NCI-H187 treated with DMSO at 0.1 percent for 48 hours (cell line): ENCODE measurements at regions not wholly inside any gene's neighbourhood (a gene's known extent, or its start where the extent isn't known, plus 50 kb on each side); places are given as distances from the start of the nearest gene placed in this dataset.
"Not testable (repeated sequence)": the region's sequence is repeated elsewhere in the genome, so short reads cannot be mapped to it uniquely, and the experiment has no call there.

ENCODE experiments used
- DNase-seq: peaks from one replicate; lab custom pipeline; 2025; lab: John Stamatoyannopoulos, UW

- DNase-seq, result no peak
Observed at GRCh38 chr5:101206534-101206933, 303.5 kb upstream of the ST8SIA4 start.

GRCh38 chr5:101205065-101205464 is 302.0 kb upstream of the ST8SIA4 start:
- DNase-seq, result not testable (repeated sequence)

GRCh38 chr5:101180365-101180764 is 277.3 kb upstream of the ST8SIA4 start:
- not testable (repeated sequence) for DNase-seq

- no peak for DNase-seq
Observed at GRCh38 chr5:101176605-101177004, 273.5 kb upstream of the ST8SIA4 start.

GRCh38 chr5:101174981-101175380 is 271.9 kb upstream of the ST8SIA4 start:
- DNase-seq, result no peak

GRCh38 chr5:101163088-101163487 is 260.0 kb upstream of the ST8SIA4 start:
- DNase-seq, result no peak

GRCh38 chr5:101160002-101160401 is 256.9 kb upstream of the ST8SIA4 start:
- DNase-seq, result no peak

- no peak for DNase-seq
Observed at GRCh38 chr5:101159006-101159405, 255.9 kb upstream of the ST8SIA4 start.

GRCh38 chr5:101153526-101153925 is 250.4 kb upstream of the ST8SIA4 start:
- DNase-seq, result no peak

GRCh38 chr5:101143526-101143925 is 240.4 kb upstream of the ST8SIA4 start:
- no peak for DNase-seq

GRCh38 chr5:101142102-101142501 is 239.0 kb upstream of the ST8SIA4 start:
- no peak for DNase-seq

- no peak for DNase-seq
Observed at GRCh38 chr5:101136454-101136853, 233.4 kb upstream of the ST8SIA4 start.

- no peak for DNase-seq
Observed at GRCh38 chr5:101123363-101123762, 220.3 kb upstream of the ST8SIA4 start.

- no peak for DNase-seq
Observed at GRCh38 chr5:101112645-101113044, 209.6 kb upstream of the ST8SIA4 start.

- no peak for DNase-seq
Observed at GRCh38 chr5:101103874-101104273, 200.8 kb upstream of the ST8SIA4 start.

GRCh38 chr5:101102506-101102905 is 199.4 kb upstream of the ST8SIA4 start:
- no peak for DNase-seq

- no peak for DNase-seq
Observed at GRCh38 chr5:101091902-101092301, 188.8 kb upstream of the ST8SIA4 start.

GRCh38 chr5:101084353-101084752 is 181.3 kb upstream of the ST8SIA4 start:
- DNase-seq, result no peak

GRCh38 chr5:101080462-101081240 is 177.6 kb upstream of the ST8SIA4 start:
- DNase-seq, result no peak

GRCh38 chr5:101068298-101068697 is 165.2 kb upstream of the ST8SIA4 start:
- no peak for DNase-seq

- DNase-seq, result no peak
Observed at GRCh38 chr5:101067429-101067828, 164.3 kb upstream of the ST8SIA4 start.

- no peak for DNase-seq
Observed at GRCh38 chr5:101062902-101063301, 159.8 kb upstream of the ST8SIA4 start.

- no peak for DNase-seq
Observed at GRCh38 chr5:101047181-101047580, 144.1 kb upstream of the ST8SIA4 start.

- no peak for DNase-seq
Observed at GRCh38 chr5:101045689-101046088, 142.6 kb upstream of the ST8SIA4 start.
